ENCODE measurements at regions not wholly inside any gene's neighbourhood (a gene's known extent, or its start where the extent isn't known, plus 50 kb on each side); places are given as distances from the start of the nearest gene placed in this dataset.

GRCh38 chr2:12642332-12642731 is 74.4 kb upstream of the TRIB2 start:
- DNase-seq (ENCODE audit: low read depth in 1 of 2, low spot score in 1 of 2) = no peak

- no peak for DNase-seq (ENCODE audit: low read depth in 1 of 2, low spot score in 1 of 2)
These were observed 73.9 kb upstream of the TRIB2 start for GRCh38 chr2:12642859-12643258.

GRCh38 chr2:12649602-12650400 is 66.9 kb upstream of the TRIB2 start:
- no peak for DNase-seq (ENCODE audit: low read depth in 1 of 2, low spot score in 1 of 2)

- DNase-seq (ENCODE audit: low read depth in 1 of 2, low spot score in 1 of 2) = no peak
These were observed 65.1 kb upstream of the TRIB2 start for GRCh38 chr2:12651641-12652040.

- no peak for DNase-seq (ENCODE audit: low read depth in 1 of 2, low spot score in 1 of 2)
These were observed 64.0 kb upstream of the TRIB2 start for GRCh38 chr2:12652723-12653122.

- no peak for DNase-seq (ENCODE audit: low read depth in 1 of 2, low spot score in 1 of 2)
These were observed 59.2 kb upstream of the TRIB2 start for GRCh38 chr2:12657560-12657959.

- DNase-seq (ENCODE audit: low read depth in 1 of 2, low spot score in 1 of 2) = no peak
These were observed 58.3 kb upstream of the TRIB2 start for GRCh38 chr2:12658310-12658945.

- no peak for DNase-seq (ENCODE audit: low read depth in 1 of 2, low spot score in 1 of 2)
These were observed 55.2 kb upstream of the TRIB2 start for GRCh38 chr2:12661489-12661888.

- no peak for DNase-seq (ENCODE audit: low read depth in 1 of 2, low spot score in 1 of 2)
These were observed 53.3 kb upstream of the TRIB2 start for GRCh38 chr2:12663306-12664037.

GRCh38 chr2:12665334-12665733 is 51.4 kb upstream of the TRIB2 start:
- DNase-seq (ENCODE audit: low read depth in 1 of 2, low spot score in 1 of 2) = no peak

GRCh38 chr2:12666445-12666844 is 50.3 kb upstream of the TRIB2 start:
- no peak for DNase-seq (ENCODE audit: low read depth in 1 of 2, low spot score in 1 of 2)

Data from activated T-helper 1 cell treated with anti-CD3 and anti-CD28 coated beads, Interleukin-2, amount 50 U/mL, for 16 hours (primary cell).